Activated effector memory CD4-positive, alpha-beta T cell treated with Interleukin-2 at 50 U/mL for 16 hours (primary cell): ENCODE measurements at regions not wholly inside any gene's neighbourhood (a gene's known extent, or its start where the extent isn't known, plus 50 kb on each side); places are given as distances from the start of the nearest gene placed in this dataset.
"Not testable (repeated sequence)": the region's sequence is repeated elsewhere in the genome, so short reads cannot be mapped to it uniquely, and the experiment has no call there.

ENCODE experiments used
- DNase-seq: peaks from one replicate; pipeline ENCODE4 v3.0.0-alpha.2; 2020

GRCh38 chr7:67631476-67631875, 634.8 kb downstream of the TYW1 start:
- DNase-seq = no peak

- DNase-seq = no peak
Observed at GRCh38 chr7:67635271-67635670, 638.6 kb downstream of the TYW1 start.

- DNase-seq = no peak
Observed at GRCh38 chr7:67636348-67637022, 639.9 kb downstream of the TYW1 start.

GRCh38 chr7:67637023-67637358, 640.4 kb downstream of the TYW1 start:
- no peak for DNase-seq

GRCh38 chr7:67642542-67642941, 645.9 kb downstream of the TYW1 start:
- not testable (repeated sequence) for DNase-seq

- DNase-seq = no peak
Observed at GRCh38 chr7:67644151-67644550, 647.5 kb downstream of the TYW1 start.

GRCh38 chr7:67652937-67653336, 656.3 kb downstream of the TYW1 start:
- no peak for DNase-seq

GRCh38 chr7:67653856-67654454, 657.3 kb downstream of the TYW1 start:
- no peak for DNase-seq

- DNase-seq = no peak
Observed at GRCh38 chr7:67654642-67655041, 658.0 kb downstream of the TYW1 start.

- DNase-seq = no peak
Observed at GRCh38 chr7:67655168-67655567, 658.5 kb downstream of the TYW1 start.

- no peak for DNase-seq
Observed at GRCh38 chr7:67659091-67659490, 662.5 kb downstream of the TYW1 start.

- DNase-seq = no peak
Observed at GRCh38 chr7:67662804-67663203, 666.2 kb downstream of the TYW1 start.

- DNase-seq = no peak
Observed at GRCh38 chr7:67663644-67664043, 667.0 kb downstream of the TYW1 start.

GRCh38 chr7:67666359-67666758, 669.7 kb downstream of the TYW1 start:
- DNase-seq = not testable (repeated sequence)

GRCh38 chr7:67671006-67671548, 674.4 kb downstream of the TYW1 start:
- DNase-seq = no peak

GRCh38 chr7:67673861-67674260, 677.2 kb downstream of the TYW1 start:
- no peak for DNase-seq

- not testable (repeated sequence) for DNase-seq
Observed at GRCh38 chr7:67674862-67675261, 678.2 kb downstream of the TYW1 start.

- DNase-seq = no peak
Observed at GRCh38 chr7:67675971-67676370, 679.3 kb downstream of the TYW1 start.

GRCh38 chr7:67678419-67678818, 681.8 kb downstream of the TYW1 start:
- DNase-seq = no peak

- no peak for DNase-seq
Observed at GRCh38 chr7:67683628-67684027, 687.0 kb downstream of the TYW1 start.

GRCh38 chr7:67690700-67691099, 694.1 kb downstream of the TYW1 start:
- no peak for DNase-seq

- no peak for DNase-seq
Observed at GRCh38 chr7:67692425-67692824, 695.8 kb downstream of the TYW1 start.

- no peak for DNase-seq
Observed at GRCh38 chr7:67696124-67696523, 699.5 kb downstream of the TYW1 start.

- no peak for DNase-seq
Observed at GRCh38 chr7:67696878-67697277, 700.2 kb downstream of the TYW1 start.

- DNase-seq = no peak
Observed at GRCh38 chr7:67698354-67698753, 701.7 kb downstream of the TYW1 start.
